ENCODE measurements at regions not wholly inside any gene's neighbourhood (a gene's known extent, or its start where the extent isn't known, plus 50 kb on each side); places are given as distances from the start of the nearest gene placed in this dataset.

- TF ChIP-seq POLR2AphosphoS5 (IDR thresholded peaks at IDR 0.05; ENCODE audit: low read depth, low read length): no peak
- no peak for TF ChIP-seq TCF7L2 (IDR thresholded peaks at IDR 0.05; ENCODE audit: low read depth, low read length)
Observed at GRCh38 chr14:84963518-84963917, 566.4 kb upstream of the FLRT2 start.
